ENCODE measurements at regions not wholly inside any gene's neighbourhood (a gene's known extent, or its start where the extent isn't known, plus 50 kb on each side); places are given as distances from the start of the nearest gene placed in this dataset.

DNA sequence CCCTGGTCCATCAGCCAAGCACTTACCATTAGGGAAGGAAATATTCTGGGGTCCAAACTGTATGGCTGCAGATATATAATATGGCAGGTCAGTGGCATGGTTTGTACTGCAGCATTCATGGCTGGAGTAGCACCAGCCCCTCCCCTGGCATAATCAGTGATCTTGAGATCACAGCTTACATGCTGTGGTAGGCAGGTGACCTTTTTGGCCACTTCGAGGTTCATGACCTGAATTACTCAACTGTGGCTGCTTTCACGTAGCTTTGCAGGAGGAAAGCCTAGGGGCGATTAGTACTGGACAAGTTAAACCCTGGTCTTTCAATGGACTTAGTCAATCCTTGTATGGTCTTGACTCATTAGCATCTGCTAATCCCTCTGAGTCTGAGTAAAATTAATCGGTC lies 169.8 kb downstream of the SPRY2 start:
- no peak overlapping the region for H3K27ac ChIP-seq
- TF ChIP-seq ZFX (IDR thresholded peaks at IDR 0.05): no peak
- TF ChIP-seq, protein P1, sequence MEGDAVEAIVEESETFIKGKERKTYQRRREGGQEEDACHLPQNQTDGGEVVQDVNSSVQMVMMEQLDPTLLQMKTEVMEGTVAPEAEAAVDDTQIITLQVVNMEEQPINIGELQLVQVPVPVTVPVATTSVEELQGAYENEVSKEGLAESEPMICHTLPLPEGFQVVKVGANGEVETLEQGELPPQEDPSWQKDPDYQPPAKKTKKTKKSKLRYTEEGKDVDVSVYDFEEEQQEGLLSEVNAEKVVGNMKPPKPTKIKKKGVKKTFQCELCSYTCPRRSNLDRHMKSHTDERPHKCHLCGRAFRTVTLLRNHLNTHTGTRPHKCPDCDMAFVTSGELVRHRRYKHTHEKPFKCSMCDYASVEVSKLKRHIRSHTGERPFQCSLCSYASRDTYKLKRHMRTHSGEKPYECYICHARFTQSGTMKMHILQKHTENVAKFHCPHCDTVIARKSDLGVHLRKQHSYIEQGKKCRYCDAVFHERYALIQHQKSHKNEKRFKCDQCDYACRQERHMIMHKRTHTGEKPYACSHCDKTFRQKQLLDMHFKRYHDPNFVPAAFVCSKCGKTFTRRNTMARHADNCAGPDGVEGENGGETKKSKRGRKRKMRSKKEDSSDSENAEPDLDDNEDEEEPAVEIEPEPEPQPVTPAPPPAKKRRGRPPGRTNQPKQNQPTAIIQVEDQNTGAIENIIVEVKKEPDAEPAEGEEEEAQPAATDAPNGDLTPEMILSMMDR (conservative IDR thresholded peaks at IDR 0.05): no peak

DNA sequence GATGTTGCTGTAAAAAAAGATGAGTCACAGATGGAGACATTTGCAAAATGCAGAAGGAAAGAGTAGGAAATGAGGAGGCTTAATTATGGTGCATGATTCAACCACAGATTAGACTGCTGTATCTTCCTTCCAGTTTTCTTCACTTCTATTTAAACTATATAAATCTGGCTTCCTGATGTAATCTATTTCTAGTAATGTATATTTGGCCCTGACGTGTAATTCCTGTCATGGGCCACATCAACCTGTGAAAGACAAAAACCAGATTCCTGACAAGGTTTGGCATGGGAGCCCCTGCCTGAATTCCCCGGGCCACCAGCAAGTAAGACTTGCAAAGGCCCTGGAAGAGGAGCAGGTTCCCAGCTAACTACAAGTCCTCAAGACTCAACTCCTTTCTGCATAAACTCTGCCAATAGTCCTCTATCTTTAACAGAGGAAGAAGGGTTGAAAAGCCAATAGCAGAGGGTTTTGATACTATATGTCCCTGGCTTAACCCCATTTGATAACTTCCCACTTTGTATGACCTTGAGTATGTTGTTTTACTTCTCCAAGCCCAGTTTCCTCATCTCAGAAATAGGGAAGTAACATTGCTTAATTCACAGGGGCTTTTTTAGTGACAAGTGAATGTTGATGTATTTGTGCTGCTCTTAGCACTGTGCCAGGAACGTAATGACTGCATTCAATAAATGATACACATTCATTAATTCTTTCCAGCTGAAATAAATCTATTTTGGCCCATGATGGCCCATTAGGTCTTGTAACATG lies 172.7 kb downstream of the SPRY2 start:
- TF ChIP-seq, protein P1 (conservative IDR thresholded peaks at IDR 0.05): no peak
- no peak for TF ChIP-seq ZFX (IDR thresholded peaks at IDR 0.05)
- H3K27ac ChIP-seq: no peak overlapping the region

DNA sequence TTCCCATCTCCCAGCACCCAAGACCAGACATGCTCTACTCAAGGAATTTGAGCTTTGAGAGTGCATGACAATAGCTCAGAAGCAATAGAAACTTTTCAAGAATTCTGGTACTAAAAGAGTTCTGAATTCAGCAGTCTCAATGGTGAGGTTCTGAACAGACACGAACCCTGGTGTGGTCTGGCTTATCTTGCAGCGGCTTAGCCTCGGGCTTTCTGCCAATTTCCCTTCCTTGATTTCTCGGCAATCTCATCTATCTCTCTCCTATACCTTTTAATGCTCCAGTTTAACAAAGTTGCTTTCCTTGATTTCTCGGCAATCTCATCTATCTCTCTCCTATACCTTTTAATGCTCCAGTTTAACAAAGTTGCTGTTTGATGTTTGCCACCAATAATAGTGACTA lies 174.6 kb downstream of the SPRY2 start:
- TF ChIP-seq ZFX (IDR thresholded peaks at IDR 0.05): no peak
- TF ChIP-seq, protein P1 (conservative IDR thresholded peaks at IDR 0.05): no peak
- no peak overlapping the region for H3K27ac ChIP-seq

DNA sequence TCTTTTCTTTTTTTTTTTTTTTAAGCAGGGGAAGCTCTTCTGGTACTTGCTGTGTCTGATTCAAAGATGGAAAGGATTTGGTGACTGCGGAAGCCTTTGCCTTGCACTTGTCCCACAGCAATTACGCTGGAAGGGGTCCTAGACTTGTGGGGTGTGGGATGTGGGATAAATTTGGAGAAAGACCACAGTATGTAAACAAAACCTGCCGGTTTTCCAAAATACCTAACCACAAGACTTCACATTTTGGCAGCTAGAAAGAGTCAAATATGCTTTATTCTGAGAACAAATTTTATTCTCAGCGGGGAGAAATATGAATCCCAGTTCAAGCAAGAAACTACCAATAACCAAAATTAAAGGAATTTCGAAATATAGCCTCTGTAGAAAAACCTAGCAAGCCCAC lies 176.5 kb downstream of the SPRY2 start:
- H3K27ac ChIP-seq: no peak overlapping the region
- TF ChIP-seq ZFX (IDR thresholded peaks at IDR 0.05): no peak
- TF ChIP-seq, protein P1 (conservative IDR thresholded peaks at IDR 0.05): no peak

DNA sequence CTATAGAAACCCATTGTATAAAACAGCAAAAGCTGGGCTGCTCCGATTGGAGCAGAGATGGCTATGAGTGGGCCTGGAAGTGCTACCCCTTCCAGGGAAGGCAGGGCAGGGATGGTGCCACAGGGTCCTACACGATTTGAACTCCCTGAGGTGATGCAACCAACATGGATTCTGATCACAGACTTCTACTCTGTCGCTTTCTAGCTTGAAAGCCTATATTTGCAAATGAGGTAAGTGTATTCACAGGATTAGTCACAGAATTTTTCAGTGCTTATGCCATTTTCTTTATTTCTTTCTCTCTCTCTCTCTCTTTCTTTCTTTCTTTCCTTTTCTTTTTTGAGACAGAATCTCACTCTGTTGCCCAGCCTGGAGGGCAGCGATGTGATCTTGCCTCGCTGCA lies 179.0 kb downstream of the SPRY2 start:
- TF ChIP-seq, protein P1 (conservative IDR thresholded peaks at IDR 0.05): no peak
- TF ChIP-seq ZFX (IDR thresholded peaks at IDR 0.05): no peak
- no peak overlapping the region for H3K27ac ChIP-seq

DNA sequence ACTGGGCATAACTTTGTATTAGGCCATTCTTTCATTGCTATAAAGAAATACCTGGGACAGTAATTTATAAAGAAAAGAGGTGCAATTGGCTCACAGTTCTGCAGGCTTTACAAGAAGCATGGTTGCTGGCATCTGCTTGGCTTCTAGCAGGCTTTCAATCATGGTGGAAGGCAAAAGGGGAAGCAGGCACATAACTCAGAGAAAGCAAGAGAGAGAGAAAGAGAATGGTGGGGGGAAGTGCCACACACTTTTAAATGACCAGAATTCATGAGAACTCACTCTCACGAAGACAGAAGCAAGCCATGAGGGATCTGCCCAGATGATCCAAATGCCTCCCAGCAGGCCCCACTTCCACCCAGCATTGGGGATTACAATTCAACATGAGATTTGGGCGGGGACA lies 179.7 kb downstream of the SPRY2 start:
- no peak overlapping the region for H3K27ac ChIP-seq
- TF ChIP-seq, protein P1 (conservative IDR thresholded peaks at IDR 0.05): no peak
- no peak for TF ChIP-seq ZFX (IDR thresholded peaks at IDR 0.05)

DNA sequence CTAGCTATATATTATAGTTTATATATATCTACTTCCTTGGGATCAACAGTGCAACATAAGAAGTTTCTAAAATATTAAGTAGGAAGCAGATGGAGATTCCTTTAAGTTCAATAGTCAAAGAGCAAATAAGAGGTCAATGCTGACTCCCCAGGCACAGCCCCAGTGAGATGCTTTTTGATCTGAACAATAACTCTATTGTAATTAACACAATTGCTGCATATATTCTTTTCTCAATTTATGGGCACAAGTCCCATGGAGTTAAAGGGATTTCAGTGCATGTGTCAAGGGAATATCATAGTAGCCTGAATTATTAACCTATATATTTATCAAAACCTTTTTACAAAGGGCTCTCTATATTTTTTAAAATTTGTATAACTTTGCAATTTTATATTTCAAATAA lies 180.8 kb downstream of the SPRY2 start:
- no peak overlapping the region for H3K27ac ChIP-seq
- TF ChIP-seq, protein P1 (conservative IDR thresholded peaks at IDR 0.05): no peak
- TF ChIP-seq ZFX (IDR thresholded peaks at IDR 0.05): no peak
